Endothelial cell of umbilical vein (primary cell): ENCODE measurements at regions not wholly inside any gene's neighbourhood (a gene's known extent, or its start where the extent isn't known, plus 50 kb on each side); places are given as distances from the start of the nearest gene placed in this dataset.

Source experiments
- BruUV-seq: library from RNA; stranded (reverse); fragments of 400-500 nt; replicated peaks from 2 replicates; lab custom pipeline; 2021; lab: Mats Ljungman, UMichigan
- CTCF ChIA-PET: fragments of 300-600, 350-600 bp; sonication (Branson Sonifier 250); formaldehyde crosslinking; loops from one replicate; lab custom pipeline; 2021; ENCODE audit warnings: antibody characterized with exemption, inconsistent platforms; lab: Charles Lee
- POLR2A ChIA-PET: fragments of 300-600, 350-600 bp; sonication (Branson Sonifier 250); formaldehyde crosslinking; loops from one replicate; lab custom pipeline; 2021; ENCODE audit warnings: antibody characterized with exemption, inconsistent platforms; lab: Charles Lee
- DNase-seq: peaks from one replicate; pipeline ENCODE4 v3.0.0-alpha.2; 2011; ENCODE audit warnings: low read depth, low spot score
- FAIRE-seq: peaks from 2 replicates; lab custom pipeline; 2011; peaks lifted over from hg19 to GRCh38; lab: Jason Lieb, UNC
- H2AFZ ChIP-seq: 2 replicates; pipeline ENCODE4 v1.6.0; 2012; ENCODE audit warnings: low read depth, low read length, control low read depth, inconsistent platforms
- H3K27ac ChIP-seq: 2 replicates; pipeline ENCODE4 v1.5.1; 2011; ENCODE audit warnings: low read depth, mild to moderate bottlenecking, control low read depth, low read length, moderate library complexity; ENCODE audit not compliant: insufficient read depth
- H3K27me3 ChIP-seq, 2 experiments: 2 replicates each; pipeline versions ENCODE4 v1.6.0 to v1.6.1; 2011; ENCODE audit warnings: low read length in 2 of 2, mixed read lengths in 1 of 2; ENCODE audit not compliant: control insufficient read depth in 2 of 2, insufficient read depth in 2 of 2
- H3K36me3 ChIP-seq, 2 experiments: 2 replicates in 1 of 2; 3 replicates in 1 of 2; pipeline ENCODE4 v1.5.1; 2011; ENCODE audit warnings: low read length in 2 of 2, mild to moderate bottlenecking in 1 of 2, moderate library complexity in 1 of 2; ENCODE audit not compliant: control insufficient read depth in 2 of 2, insufficient read depth in 2 of 2; ENCODE audit errors: extremely low read depth in 1 of 2
- H3K4me1 ChIP-seq: 3 replicates; pipeline ENCODE4 v1.5.1; 2011; ENCODE audit warnings: mild to moderate bottlenecking, low read length; ENCODE audit not compliant: control insufficient read depth, insufficient read depth; ENCODE audit errors: extremely low read depth
- H3K4me2 ChIP-seq: 2 replicates; pipeline ENCODE4 v1.6.1; 2011; ENCODE audit warnings: low read length, control low read depth, mixed read lengths; ENCODE audit not compliant: insufficient read depth
- H3K4me3 ChIP-seq, 3 experiments: fragments of 200-600 bp in 1 of 3; sonication (generic), shearing (Covaris generic) in 1 of 3; replicated peaks in 1 of 3; 2 replicates each; pipeline ENCODE4 v1.5.1; 2011 to 2016; ENCODE audit warnings: control low read depth in 3 of 3, low read length in 3 of 3, mild to moderate bottlenecking in 2 of 3, inconsistent platforms in 1 of 3, low read depth in 1 of 3, moderate library complexity in 1 of 3; ENCODE audit not compliant: insufficient read depth in 1 of 3
- H3K79me2 ChIP-seq: 2 replicates; pipeline ENCODE4 v1.6.0; 2012; ENCODE audit warnings: low read length, inconsistent platforms; ENCODE audit not compliant: control insufficient read depth, insufficient read depth
- H3K9ac ChIP-seq: replicated peaks from 2 replicates; pipeline ENCODE3; 2011; ENCODE audit warnings: low read length, control low read depth; ENCODE audit not compliant: insufficient read depth; ENCODE audit errors: extremely low read depth
- H3K9me1 ChIP-seq: replicated peaks from 3 replicates; pipeline ENCODE4 v1.6.0; 2011; ENCODE audit warnings: mild to moderate bottlenecking, low read length; ENCODE audit not compliant: control insufficient read depth, insufficient read depth; ENCODE audit errors: extremely low read depth
- H3K9me3 ChIP-seq: replicated peaks from 2 replicates; pipeline ENCODE4 v1.5.1; 2012; ENCODE audit warnings: low read length, inconsistent platforms; ENCODE audit not compliant: control insufficient read depth, insufficient read depth
- H4K20me1 ChIP-seq: replicated peaks from 2 replicates; pipeline ENCODE3; 2011; ENCODE audit warnings: mild to moderate bottlenecking, low read length; ENCODE audit not compliant: control insufficient read depth, insufficient read depth; ENCODE audit errors: extremely low read depth
- EZH2 ChIP-seq: IDR thresholded peaks from 2 replicates; pipeline ENCODE4 v1.6.1; 2012; ENCODE audit warnings: borderline replicate concordance, low read depth, mild to moderate bottlenecking, moderate library complexity, low read length, inconsistent platforms; ENCODE audit not compliant: severe bottlenecking
- FOS ChIP-seq: IDR thresholded peaks from 2 replicates; pipeline ENCODE4 v1.6.1; 2011; ENCODE audit warnings: mild to moderate bottlenecking, low read length, moderate library complexity, borderline replicate concordance; ENCODE audit not compliant: insufficient read depth
- GATA2 ChIP-seq: IDR thresholded peaks from 2 replicates; pipeline ENCODE4 v1.7.0; 2011; ENCODE audit warnings: low read depth, mild to moderate bottlenecking, moderate library complexity, mixed read lengths, low read length; ENCODE audit not compliant: insufficient read length, insufficient read depth
- dilution Hi-C: fragments of 300-500 bp; cut with MboI; formaldehyde crosslinking; loops from one replicate; pipeline ENCODE4 v1.15.0; 2019; ENCODE audit warnings: low sequenced_read_pairs; ENCODE audit not compliant: extremely low pct_ligation_motif_present
- intact Hi-C: fragments of 100-400 bp; cut with micrococcal nuclease; formaldehyde crosslinking; loops from one replicate; pipeline ENCODE4 v1.10.0; 2022

DNA sequence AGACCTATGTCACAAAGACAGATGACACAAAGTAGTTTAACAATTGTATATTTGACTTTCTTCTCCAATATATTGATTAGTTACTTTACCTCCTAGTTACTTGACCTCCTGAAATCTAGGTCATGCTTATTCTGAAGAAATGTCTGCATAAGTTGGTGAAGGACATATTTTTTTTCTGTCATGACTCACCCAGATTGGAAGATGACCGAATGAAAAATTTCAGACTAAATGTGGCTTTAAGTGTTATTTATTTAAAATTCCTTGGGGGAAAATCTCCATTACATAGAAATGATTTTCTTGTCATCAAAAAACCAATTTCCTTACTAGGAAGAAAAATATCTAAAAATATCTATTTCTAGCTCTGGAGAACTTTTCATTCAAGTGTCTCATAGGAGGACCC is 217.1 kb downstream of the POSTN start:
- ChIA-PET CTCF (no interaction called here), POLR2A (no interaction called here)
- Histone ChIP-seq H3K4me2 (no peak overlapping the region), H3K9ac (no peak overlapping the region), H3K4me1 (no peaks in the 10 kb centered on the region), H3K79me2 (no peaks in the 10 kb centered on the region), H2AFZ (no peak overlapping the region), H3K27me3 (peaks cover 0 to 2% of the 10 kb centered on the region in 2 experiments), H3K4me3 (no peak overlapping the region), H3K9me1 (no peaks in the 10 kb centered on the region), H3K36me3 (no peaks in the 10 kb centered on the region), H4K20me1 (no peaks in the 10 kb centered on the region), H3K27ac (no peak overlapping the region), H3K9me3 (no peaks in the 10 kb centered on the region)
- intact Hi-C loops (no loop called here), dilution Hi-C loops (no loop called here)
- no peak for DNase-seq
- no TSS peak for BruUV-seq
- FAIRE-seq: no peak
- TF ChIP-seq FOS (peak; percentile 7), GATA2 (no peak)

DNA sequence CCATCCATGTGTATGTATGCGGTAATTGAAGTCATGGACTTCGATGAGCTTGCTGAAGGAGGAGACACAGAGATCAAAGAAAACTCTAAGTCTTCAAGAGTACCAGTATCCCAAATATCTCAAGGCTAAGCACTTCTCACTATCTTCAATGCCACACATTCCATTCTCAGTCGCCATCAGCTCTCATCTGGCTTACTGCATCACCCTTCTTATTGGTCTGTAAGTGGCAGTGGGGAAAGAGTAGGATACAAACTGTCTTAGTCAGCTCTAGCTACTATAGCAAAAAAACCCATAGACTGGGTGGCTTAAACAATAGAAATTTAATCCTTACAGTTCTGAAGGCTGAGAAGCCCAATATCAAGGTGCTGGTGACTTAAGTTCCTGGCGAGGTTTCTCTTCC is 218.7 kb downstream of the POSTN start:
- CTCF ChIA-PET: no interaction called here
- BruUV-seq: no TSS peak

More for the DNA sequence above, 218.7 kb downstream of the POSTN start:
- Histone ChIP-seq H3K4me1 (no peaks in the 10 kb centered on the region), H3K79me2 (no peaks in the 10 kb centered on the region), H3K9ac (no peak overlapping the region), H4K20me1 (no peaks in the 10 kb centered on the region), H2AFZ (no peak overlapping the region), H3K9me1 (no peaks in the 10 kb centered on the region), H3K27me3 (peaks cover 0 to 2% of the 10 kb centered on the region in 2 experiments), H3K36me3 (no peaks in the 10 kb centered on the region), H3K27ac (no peak overlapping the region), H3K4me3 (no peak overlapping the region), H3K9me3 (no peaks in the 10 kb centered on the region), H3K4me2 (no peak overlapping the region)
- dilution Hi-C loops (no loop called here), intact Hi-C loops (no loop called here)
- no peak for TF ChIP-seq EZH2
- no peak for TF ChIP-seq FOS
- DNase-seq: no peak
- POLR2A ChIA-PET: no interaction called here
- FAIRE-seq: no peak
